ENCODE measurements at regions not wholly inside any gene's neighbourhood (a gene's known extent, or its start where the extent isn't known, plus 50 kb on each side); places are given as distances from the start of the nearest gene placed in this dataset.

GRCh38 chr9:91065231-91066041, 263.8 kb downstream of the SYK start:
- ChIA-PET POLR2A (no interaction called here), CTCF (interaction anchor here (1.1 kb wide), 1 partner anchor 28 kb away, joined by 3 read pairs; no protein-coding TSS in a partner anchor)
- Histone ChIP-seq H3K4me1 (ENCODE audit: control insufficient read depth in 1 of 2, insufficient read depth in 2 of 2, low read depth in 1 of 2, low read length in 1 of 2) (no peaks in the 10 kb centered on the region), H3K9me3 (no peaks in the 10 kb centered on the region), H3K4me2 (no peak overlapping the region), H4K20me1 (ENCODE audit: insufficient read depth) (no peaks in the 10 kb centered on the region), H3K27ac (ENCODE audit: low read depth in 2 of 2, low read length in 1 of 2) (no peak overlapping the region), H3K27me3 (ENCODE audit: insufficient read depth) (no peaks in the 10 kb centered on the region), H3K4me3 (ENCODE audit: low read depth in 2 of 2, low read length in 1 of 2) (no peak overlapping the region), H2AFZ (ENCODE audit: low read depth) (no peak overlapping the region), H3K9ac (no peak overlapping the region), H3K9me2 (no peaks in the 10 kb centered on the region), H3F3A (replicated peaks; ENCODE audit: insufficient read depth) (no peaks in the 10 kb centered on the region), H3K36me3 (replicated peaks in 1 of 2; ENCODE audit: control insufficient read depth in 1 of 2, insufficient read depth in 2 of 2, low read length in 1 of 2) (no peaks in the 10 kb centered on the region), H3K79me2 (ENCODE audit: insufficient read depth) (no peaks in the 10 kb centered on the region)
- no peak for DNase-seq
- TF ChIP-seq USF2 (IDR thresholded peaks at IDR 0.05; ENCODE audit: borderline replicate concordance, low read depth, low read length) (no peak), GABPA (IDR thresholded peaks at IDR 0.05; ENCODE audit: low read depth) (no peak), ZBTB33 (IDR thresholded peaks at IDR 0.05; ENCODE audit: borderline replicate concordance, low read depth) (no peak), RXRA (IDR thresholded peaks at IDR 0.05; ENCODE audit: borderline replicate concordance, low read depth) (no peak), RFX5 (IDR thresholded peaks at IDR 0.05; ENCODE audit: low read length) (no peak)
- 75% methylated on average over 2 of the region's 5 CpGs for WGBS (ENCODE audit: low lambda C conversion rate)

GRCh38 chr9:91066042-91066415, 264.4 kb downstream of the SYK start:
- Histone ChIP-seq H4K20me1 (ENCODE audit: insufficient read depth) (no peaks in the 10 kb centered on the region), H3K36me3 (replicated peaks in 1 of 2; ENCODE audit: control insufficient read depth in 1 of 2, insufficient read depth in 2 of 2, low read length in 1 of 2) (no peaks in the 10 kb centered on the region), H3K9me3 (no peaks in the 10 kb centered on the region), H3K79me2 (ENCODE audit: insufficient read depth) (no peaks in the 10 kb centered on the region), H3K9me2 (no peaks in the 10 kb centered on the region), H3K4me3 (ENCODE audit: low read depth in 2 of 2, low read length in 1 of 2) (no peak overlapping the region), H2AFZ (ENCODE audit: low read depth) (no peak overlapping the region), H3K27ac (ENCODE audit: low read depth in 2 of 2, low read length in 1 of 2) (no peak overlapping the region), H3K9ac (no peak overlapping the region), H3K4me2 (no peak overlapping the region), H3K27me3 (ENCODE audit: insufficient read depth) (no peaks in the 10 kb centered on the region), H3F3A (replicated peaks; ENCODE audit: insufficient read depth) (no peaks in the 10 kb centered on the region), H3K4me1 (ENCODE audit: control insufficient read depth in 1 of 2, insufficient read depth in 2 of 2, low read depth in 1 of 2, low read length in 1 of 2) (no peaks in the 10 kb centered on the region; a peak in 1 of 4 replicates)
- no peak for DNase-seq
- POLR2A ChIA-PET = no interaction called here
- WGBS (ENCODE audit: low lambda C conversion rate) = 66% methylated on average over 7 of the region's 7 CpGs
- CTCF ChIA-PET = interaction anchor here (1.1 kb wide), 1 partner anchor 29 kb away, joined by 3 read pairs; no protein-coding TSS in a partner anchor
- no peak for TF ChIP-seq CHD2 (IDR thresholded peaks at IDR 0.05; ENCODE audit: low read length, partially characterized antibody)
- no peak for TF ChIP-seq MAX (IDR thresholded peaks at IDR 0.05; ENCODE audit: low read depth)
- no peak for TF ChIP-seq GATA2 (CRISPR knock-in tag; IDR thresholded peaks at IDR 0.05)
- TF ChIP-seq EP300 (IDR thresholded peaks at IDR 0.05; ENCODE audit: borderline replicate concordance in 1 of 2, low read depth in 1 of 2, low read length in 1 of 2) = no peak
- TF ChIP-seq TAF1 (IDR thresholded peaks at IDR 0.05; ENCODE audit: borderline replicate concordance, low read depth, low read length) = no peak
- TF ChIP-seq ZBTB33 (IDR thresholded peaks at IDR 0.05; ENCODE audit: borderline replicate concordance, low read depth) = no peak
- no peak for TF ChIP-seq POLR2AphosphoS5 (IDR thresholded peaks at IDR 0.05; ENCODE audit: low read depth, low read length)
- no peak for TF ChIP-seq FOXM1 (IDR thresholded peaks at IDR 0.05; ENCODE audit: low read depth)
- no peak for TF ChIP-seq TEAD4 (IDR thresholded peaks at IDR 0.05; ENCODE audit: borderline replicate concordance, insufficient read depth)
- TF ChIP-seq ELF1 (IDR thresholded peaks at IDR 0.05) = no peak
- no peak for TF ChIP-seq RAD21 (IDR thresholded peaks at IDR 0.05; ENCODE audit: low read length)
- TF ChIP-seq USF1 (IDR thresholded peaks at IDR 0.05; ENCODE audit: borderline replicate concordance, low read depth) = no peak
- no peak for TF ChIP-seq JUND (IDR thresholded peaks at IDR 0.05)
- TF ChIP-seq NRF1 (IDR thresholded peaks at IDR 0.05; ENCODE audit: low read depth, low read length) = no peak
- TF ChIP-seq IRF3 (IDR thresholded peaks at IDR 0.05; ENCODE audit: low read depth, low read length) = no peak
- TF ChIP-seq MXI1 (IDR thresholded peaks at IDR 0.05; ENCODE audit: low read depth, low read length) = no peak
- no peak for TF ChIP-seq FOSL2 (IDR thresholded peaks at IDR 0.05; ENCODE audit: borderline replicate concordance, low read depth)
